ENCODE measurements at regions not wholly inside any gene's neighbourhood (a gene's known extent, or its start where the extent isn't known, plus 50 kb on each side); places are given as distances from the start of the nearest gene placed in this dataset.

DNA sequence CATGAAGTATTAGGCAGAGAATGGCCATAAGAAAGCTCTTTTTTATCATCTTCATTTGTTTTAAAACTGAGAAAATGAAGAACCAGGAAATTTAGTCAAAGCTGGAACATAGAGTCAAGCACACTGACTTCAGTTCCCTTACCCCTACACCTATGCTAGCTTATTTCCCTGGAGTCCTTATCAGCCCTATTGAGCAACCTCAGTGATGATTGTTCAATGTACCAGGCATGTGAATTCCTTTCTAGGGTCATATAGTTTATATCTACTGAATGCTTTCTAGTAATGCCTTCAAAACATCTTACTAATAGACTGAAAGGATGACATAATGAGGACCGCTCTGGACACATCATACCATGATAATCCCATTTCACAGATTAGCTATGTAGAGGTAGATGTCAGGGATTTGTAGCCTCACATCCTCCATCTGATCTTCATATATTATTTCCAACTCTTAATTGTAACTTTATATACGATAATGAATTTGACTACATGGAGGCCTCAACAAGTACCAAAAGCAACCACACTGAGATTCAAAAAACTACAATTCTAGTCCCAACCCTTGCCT, 460.4 kb upstream of the DYNLRB2 start:
- TF ChIP-seq, protein P1, sequence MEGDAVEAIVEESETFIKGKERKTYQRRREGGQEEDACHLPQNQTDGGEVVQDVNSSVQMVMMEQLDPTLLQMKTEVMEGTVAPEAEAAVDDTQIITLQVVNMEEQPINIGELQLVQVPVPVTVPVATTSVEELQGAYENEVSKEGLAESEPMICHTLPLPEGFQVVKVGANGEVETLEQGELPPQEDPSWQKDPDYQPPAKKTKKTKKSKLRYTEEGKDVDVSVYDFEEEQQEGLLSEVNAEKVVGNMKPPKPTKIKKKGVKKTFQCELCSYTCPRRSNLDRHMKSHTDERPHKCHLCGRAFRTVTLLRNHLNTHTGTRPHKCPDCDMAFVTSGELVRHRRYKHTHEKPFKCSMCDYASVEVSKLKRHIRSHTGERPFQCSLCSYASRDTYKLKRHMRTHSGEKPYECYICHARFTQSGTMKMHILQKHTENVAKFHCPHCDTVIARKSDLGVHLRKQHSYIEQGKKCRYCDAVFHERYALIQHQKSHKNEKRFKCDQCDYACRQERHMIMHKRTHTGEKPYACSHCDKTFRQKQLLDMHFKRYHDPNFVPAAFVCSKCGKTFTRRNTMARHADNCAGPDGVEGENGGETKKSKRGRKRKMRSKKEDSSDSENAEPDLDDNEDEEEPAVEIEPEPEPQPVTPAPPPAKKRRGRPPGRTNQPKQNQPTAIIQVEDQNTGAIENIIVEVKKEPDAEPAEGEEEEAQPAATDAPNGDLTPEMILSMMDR (IDR thresholded peaks at IDR 0.05; ENCODE audit: partially characterized antibody, unreplicated experiment) = no peak
- no peak for DNase-seq
- Mint-ChIP-seq H3K4me1 (ENCODE audit: low read depth, unreplicated experiment) (no peaks in the 10 kb centered on the region), H3K36me3 (ENCODE audit: unreplicated experiment) (no peaks in the 10 kb centered on the region), H3K4me3 (ENCODE audit: unreplicated experiment) (no peak overlapping the region), H3K27me3 (ENCODE audit: unreplicated experiment) (peaks cover 2% of the 10 kb centered on the region), H3K27ac (ENCODE audit: unreplicated experiment) (no peak overlapping the region), H3K9me3 (ENCODE audit: unreplicated experiment) (no peaks in the 10 kb centered on the region)

DNA sequence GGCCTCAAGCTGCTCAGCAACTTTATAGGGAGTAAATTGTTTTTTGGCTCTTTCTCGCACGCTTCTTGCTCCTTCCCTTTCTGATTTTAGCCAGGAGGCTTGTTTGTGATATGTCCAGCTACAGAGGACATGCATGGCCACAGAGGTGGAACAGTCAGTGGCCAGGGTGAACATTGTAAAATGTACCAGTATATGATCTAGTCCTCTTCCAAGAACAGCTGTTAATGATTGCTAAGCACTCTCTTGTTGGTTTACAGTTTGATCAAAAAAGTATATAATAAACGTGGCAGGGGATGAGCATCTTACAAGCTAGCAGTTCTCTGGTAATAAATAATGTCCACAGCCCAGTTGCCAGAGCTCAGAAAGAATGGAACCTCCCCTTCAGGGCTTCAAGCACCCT, 461.7 kb upstream of the DYNLRB2 start:
- no peak for DNase-seq
- H3K4me1 Mint-ChIP-seq (ENCODE audit: low read depth, unreplicated experiment) = no peaks in the 10 kb centered on the region
- TF ChIP-seq, protein P1 (IDR thresholded peaks at IDR 0.05; ENCODE audit: partially characterized antibody, unreplicated experiment) = no peak
- no peaks in the 10 kb centered on the region for H3K9me3 Mint-ChIP-seq (ENCODE audit: unreplicated experiment)
- H3K27me3 Mint-ChIP-seq (ENCODE audit: unreplicated experiment) = peaks cover 2% of the 10 kb centered on the region
- no peak overlapping the region for H3K4me3 Mint-ChIP-seq (ENCODE audit: unreplicated experiment)
- no peaks in the 10 kb centered on the region for H3K36me3 Mint-ChIP-seq (ENCODE audit: unreplicated experiment)
- no peak overlapping the region for H3K27ac Mint-ChIP-seq (ENCODE audit: unreplicated experiment)

DNA sequence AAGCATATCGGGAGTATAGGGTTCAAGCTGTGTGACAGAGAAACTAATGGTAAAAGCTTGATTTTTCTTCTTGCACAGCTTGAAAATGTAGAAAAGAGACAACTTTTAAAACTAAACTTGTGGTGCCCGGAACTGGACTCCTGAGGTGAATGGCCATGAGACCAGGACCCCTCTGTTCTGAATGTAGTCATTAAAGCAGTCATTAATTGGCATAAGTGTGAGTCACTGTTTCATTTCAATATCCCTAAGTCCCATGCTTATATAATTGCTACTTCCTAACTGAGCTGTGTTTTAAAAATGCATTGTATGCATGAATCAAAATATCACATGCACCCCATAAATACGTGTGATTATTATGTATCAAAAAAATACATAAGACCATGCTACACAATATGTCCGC, 463.1 kb upstream of the DYNLRB2 start:
- Mint-ChIP-seq H3K27me3 (ENCODE audit: unreplicated experiment) (peaks cover 2% of the 10 kb centered on the region), H3K4me1 (ENCODE audit: low read depth, unreplicated experiment) (no peaks in the 10 kb centered on the region), H3K27ac (ENCODE audit: unreplicated experiment) (no peak overlapping the region), H3K36me3 (ENCODE audit: unreplicated experiment) (no peaks in the 10 kb centered on the region), H3K4me3 (ENCODE audit: unreplicated experiment) (no peak overlapping the region), H3K9me3 (ENCODE audit: unreplicated experiment) (no peaks in the 10 kb centered on the region)
- TF ChIP-seq, protein P1 (IDR thresholded peaks at IDR 0.05; ENCODE audit: partially characterized antibody, unreplicated experiment) = no peak
- DNase-seq = no peak

DNA sequence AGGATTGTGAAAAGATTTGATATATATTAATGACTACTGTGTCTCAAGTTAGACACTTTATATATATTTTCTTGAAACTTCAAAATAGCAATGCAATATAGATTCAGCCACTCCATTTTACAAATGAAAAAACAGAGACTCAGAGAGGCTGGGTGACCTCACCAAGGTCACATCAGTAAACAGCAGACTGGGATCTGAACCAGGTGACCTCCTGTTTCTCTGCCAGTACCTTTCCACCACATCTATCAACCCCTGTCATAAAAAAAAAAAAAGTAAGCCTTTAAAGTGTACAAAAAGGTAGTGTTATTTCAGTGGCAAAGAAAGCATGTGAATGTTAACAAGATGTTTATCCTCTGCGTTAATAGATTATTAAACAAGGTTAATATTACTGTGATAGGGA, 466.5 kb upstream of the DYNLRB2 start:
- no peak for DNase-seq
- Mint-ChIP-seq H3K27me3 (ENCODE audit: unreplicated experiment) (no peaks in the 10 kb centered on the region), H3K4me3 (ENCODE audit: unreplicated experiment) (no peak overlapping the region), H3K36me3 (ENCODE audit: unreplicated experiment) (no peaks in the 10 kb centered on the region), H3K4me1 (ENCODE audit: low read depth, unreplicated experiment) (peaks cover 2% of the 10 kb centered on the region), H3K27ac (ENCODE audit: unreplicated experiment) (no peak overlapping the region), H3K9me3 (ENCODE audit: unreplicated experiment) (peaks cover 1% of the 10 kb centered on the region)
- TF ChIP-seq, protein P1 (IDR thresholded peaks at IDR 0.05; ENCODE audit: partially characterized antibody, unreplicated experiment) = no peak

DNA sequence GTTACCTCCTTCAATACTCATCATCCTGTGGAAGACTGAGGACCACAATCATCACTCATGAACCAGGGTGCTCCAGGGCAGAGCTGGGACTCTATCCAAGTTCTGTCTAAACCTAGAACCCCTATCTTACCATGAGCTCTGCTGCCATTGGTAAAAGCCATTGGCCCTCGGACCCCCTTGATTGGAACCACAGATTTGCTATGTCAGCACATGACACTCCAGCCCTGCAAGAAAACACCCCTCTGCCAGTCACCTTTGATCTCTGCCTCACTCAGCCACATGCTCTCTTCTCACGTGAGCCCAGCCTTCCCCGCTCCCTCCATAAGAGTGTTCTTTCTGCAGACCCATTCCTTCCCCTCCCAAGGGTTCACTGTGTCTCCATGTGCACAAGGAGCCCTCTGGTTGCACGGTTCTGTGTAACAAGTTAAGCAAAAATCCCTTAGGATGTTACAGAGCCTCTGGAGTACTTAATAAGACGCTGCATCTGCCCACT, 468.8 kb upstream of the DYNLRB2 start:
- Mint-ChIP-seq H3K27ac (ENCODE audit: unreplicated experiment) (no peak overlapping the region), H3K9me3 (ENCODE audit: unreplicated experiment) (peaks cover 1% of the 10 kb centered on the region), H3K4me1 (ENCODE audit: low read depth, unreplicated experiment) (peaks cover 2% of the 10 kb centered on the region), H3K36me3 (ENCODE audit: unreplicated experiment) (no peaks in the 10 kb centered on the region), H3K27me3 (ENCODE audit: unreplicated experiment) (no peaks in the 10 kb centered on the region), H3K4me3 (ENCODE audit: unreplicated experiment) (no peak overlapping the region)
- TF ChIP-seq, protein P1 (IDR thresholded peaks at IDR 0.05; ENCODE audit: partially characterized antibody, unreplicated experiment) = no peak
- no peak for DNase-seq

Data from glutamatergic neuron (in vitro differentiated cells).